ENCODE measurements at regions not wholly inside any gene's neighbourhood (a gene's known extent, or its start where the extent isn't known, plus 50 kb on each side); places are given as distances from the start of the nearest gene placed in this dataset.

- H3K4me3 ChIP-seq (ENCODE audit: control insufficient read depth, low read depth, low read length), result no peak overlapping the region
- TF ChIP-seq CTCF (IDR thresholded peaks at IDR 0.05; ENCODE audit: control insufficient read depth, insufficient read depth, low read depth, low read length, missing control alignments), result no peak
- DNase-seq (ENCODE audit: low read depth), result no peak
These were observed 603.3 kb downstream of the PCDH18 start for GRCh38 chr4:136928957-136929411.

- no peak for TF ChIP-seq CTCF (IDR thresholded peaks at IDR 0.05; ENCODE audit: control insufficient read depth, insufficient read depth, low read depth, low read length, missing control alignments)
- no peak overlapping the region for H3K4me3 ChIP-seq (ENCODE audit: control insufficient read depth, low read depth, low read length)
- DNase-seq (ENCODE audit: low read depth), result no peak
These were observed 605.1 kb downstream of the PCDH18 start for GRCh38 chr4:136927172-136927571.

- H3K4me3 ChIP-seq (ENCODE audit: control insufficient read depth, low read depth, low read length), result no peak overlapping the region
- TF ChIP-seq CTCF (IDR thresholded peaks at IDR 0.05; ENCODE audit: control insufficient read depth, insufficient read depth, low read depth, low read length, missing control alignments), result no peak
- no peak for DNase-seq (ENCODE audit: low read depth)
These were observed 607.1 kb downstream of the PCDH18 start for GRCh38 chr4:136925203-136925602.

- DNase-seq (ENCODE audit: low read depth), result no peak
- TF ChIP-seq CTCF (IDR thresholded peaks at IDR 0.05; ENCODE audit: control insufficient read depth, insufficient read depth, low read depth, low read length, missing control alignments), result no peak
- no peak overlapping the region for H3K4me3 ChIP-seq (ENCODE audit: control insufficient read depth, low read depth, low read length)
These were observed 610.2 kb downstream of the PCDH18 start for GRCh38 chr4:136922066-136922465.

- no peak overlapping the region for H3K4me3 ChIP-seq (ENCODE audit: control insufficient read depth, low read depth, low read length)
- DNase-seq (ENCODE audit: low read depth), result no peak
- no peak for TF ChIP-seq CTCF (IDR thresholded peaks at IDR 0.05; ENCODE audit: control insufficient read depth, insufficient read depth, low read depth, low read length, missing control alignments)
These were observed 612.0 kb downstream of the PCDH18 start for GRCh38 chr4:136920092-136920881.

- no peak for DNase-seq (ENCODE audit: low read depth)
- H3K4me3 ChIP-seq (ENCODE audit: control insufficient read depth, low read depth, low read length), result no peak overlapping the region
- TF ChIP-seq CTCF (IDR thresholded peaks at IDR 0.05; ENCODE audit: control insufficient read depth, insufficient read depth, low read depth, low read length, missing control alignments), result no peak
These were observed 613.5 kb downstream of the PCDH18 start for GRCh38 chr4:136918772-136919171.
